ENCODE measurements at regions not wholly inside any gene's neighbourhood (a gene's known extent, or its start where the extent isn't known, plus 50 kb on each side); places are given as distances from the start of the nearest gene placed in this dataset.

DNA sequence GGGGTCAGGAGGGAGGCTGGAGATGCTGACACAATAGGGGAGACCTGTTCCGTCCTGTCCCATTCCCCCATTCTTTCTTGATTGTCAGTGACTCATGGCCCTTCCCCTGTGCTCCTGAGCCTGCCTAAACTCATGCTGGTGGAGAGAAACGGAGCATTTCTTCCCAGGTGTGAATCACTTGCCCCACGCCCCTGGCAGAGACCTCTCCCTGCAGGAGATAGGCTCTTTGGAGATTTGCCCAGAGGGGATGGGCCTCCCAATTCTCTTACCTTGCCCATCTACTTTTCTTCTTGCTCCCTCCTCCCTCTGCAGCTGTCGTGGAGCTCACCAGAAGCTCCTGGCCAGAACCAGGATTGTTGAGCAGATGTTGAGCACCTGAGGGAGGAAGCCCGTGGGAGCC, 121.9 kb upstream of the OR9Q1 start:
- no peak overlapping the region for H4K5ac ChIP-seq (ENCODE audit: insufficient read length, low read depth, low read length)
- no peak overlapping the region for H4K91ac ChIP-seq (ENCODE audit: insufficient read length, low read depth, low read length)
- H2BK5ac ChIP-seq (ENCODE audit: insufficient read length, low read length) = no peak overlapping the region
- H3K14ac ChIP-seq (ENCODE audit: insufficient read depth, low read length) = no peak overlapping the region
- H3K79me1 ChIP-seq (ENCODE audit: insufficient read depth, low read depth, low read length, poor library complexity, severe bottlenecking) = no peaks in the 10 kb centered on the region
- H3T11ph ChIP-seq (ENCODE audit: low read length) = no peak overlapping the region
- H3K4ac ChIP-seq (ENCODE audit: low read depth, low read length) = no peak overlapping the region
- H3K56ac ChIP-seq (ENCODE audit: insufficient read length, low read depth, low read length) = no peak overlapping the region
- no peaks in the 10 kb centered on the region for H4K20me1 ChIP-seq (ENCODE audit: control insufficient read depth, insufficient read depth, insufficient read length)
- TF ChIP-seq, protein P1, sequence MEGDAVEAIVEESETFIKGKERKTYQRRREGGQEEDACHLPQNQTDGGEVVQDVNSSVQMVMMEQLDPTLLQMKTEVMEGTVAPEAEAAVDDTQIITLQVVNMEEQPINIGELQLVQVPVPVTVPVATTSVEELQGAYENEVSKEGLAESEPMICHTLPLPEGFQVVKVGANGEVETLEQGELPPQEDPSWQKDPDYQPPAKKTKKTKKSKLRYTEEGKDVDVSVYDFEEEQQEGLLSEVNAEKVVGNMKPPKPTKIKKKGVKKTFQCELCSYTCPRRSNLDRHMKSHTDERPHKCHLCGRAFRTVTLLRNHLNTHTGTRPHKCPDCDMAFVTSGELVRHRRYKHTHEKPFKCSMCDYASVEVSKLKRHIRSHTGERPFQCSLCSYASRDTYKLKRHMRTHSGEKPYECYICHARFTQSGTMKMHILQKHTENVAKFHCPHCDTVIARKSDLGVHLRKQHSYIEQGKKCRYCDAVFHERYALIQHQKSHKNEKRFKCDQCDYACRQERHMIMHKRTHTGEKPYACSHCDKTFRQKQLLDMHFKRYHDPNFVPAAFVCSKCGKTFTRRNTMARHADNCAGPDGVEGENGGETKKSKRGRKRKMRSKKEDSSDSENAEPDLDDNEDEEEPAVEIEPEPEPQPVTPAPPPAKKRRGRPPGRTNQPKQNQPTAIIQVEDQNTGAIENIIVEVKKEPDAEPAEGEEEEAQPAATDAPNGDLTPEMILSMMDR (conservative IDR thresholded peaks at IDR 0.05) = no peak
- Mint-ChIP-seq H3K27me3 (ENCODE audit: low read depth) (no peaks in the 10 kb centered on the region), H3K36me3 (ENCODE audit: insufficient read depth in 1 of 3, low read depth in 3 of 3) (peaks cover 6 to 19% (median 11%) of the 10 kb centered on the region in 3 experiments), H3K4me1 (peaks cover 12 to 15% of the 10 kb centered on the region in 2 experiments), H3K9me3 (peaks cover 26 to 29% of the 10 kb centered on the region in 2 experiments), H3K27ac (no peak overlapping the region; a peak in 1 of 7 replicates), H3K4me3 (no peak overlapping the region; a peak in 1 of 5 replicates)
- no peak overlapping the region for H2BK120ac ChIP-seq (ENCODE audit: low read depth, low read length, poor library complexity, severe bottlenecking)
- H3K9me3 ChIP-seq (ENCODE audit: control insufficient read depth, low read depth, low read length) = no peaks in the 10 kb centered on the region
- H3K27ac ChIP-seq (ENCODE audit: insufficient read length, low read depth, low read length) = no peak overlapping the region
- H3K9ac ChIP-seq (ENCODE audit: extremely low read depth, insufficient read length, low read length) = no peak overlapping the region
- H3K4me1 ChIP-seq (ENCODE audit: insufficient read depth, low read length) = no peaks in the 10 kb centered on the region; the same call in 1 of the 2 replicates
- H3K23ac ChIP-seq (ENCODE audit: insufficient read length, low read depth, low read length) = no peak overlapping the region
- H3K23me2 ChIP-seq (ENCODE audit: insufficient read length, low read depth, low read length, poor library complexity, severe bottlenecking) = no peaks in the 10 kb centered on the region
- no peak overlapping the region for H2AFZ ChIP-seq (ENCODE audit: low read length)
- no peak overlapping the region for H2BK20ac ChIP-seq (ENCODE audit: low read depth, low read length, poor library complexity, severe bottlenecking)
- H3K27me3 ChIP-seq (ENCODE audit: insufficient read depth, low read length) = no peaks in the 10 kb centered on the region
- H3K4me2 ChIP-seq (ENCODE audit: insufficient read depth, insufficient read length, low read length) = no peak overlapping the region
- no peak overlapping the region for H2AK5ac ChIP-seq (ENCODE audit: insufficient read length, low read length)
- H2BK12ac ChIP-seq (ENCODE audit: insufficient read length, low read depth, low read length) = no peak overlapping the region
- no peak for DNase-seq
- WGBS (ENCODE audit: extremely low coverage, insufficient read length, low lambda C conversion rate) = no CpG with 5 or more reads among the region's 5 CpGs
- H4K8ac ChIP-seq (replicated peaks; ENCODE audit: insufficient read length, low read depth, low read length) = no peak overlapping the region
- no peak overlapping the region for H3K18ac ChIP-seq (ENCODE audit: insufficient read length, low read depth, low read length)
- no peaks in the 10 kb centered on the region for H3K79me2 ChIP-seq (ENCODE audit: insufficient read depth, low read length)
- H2BK15ac ChIP-seq (ENCODE audit: low read depth, low read length) = no peak overlapping the region

All from H9 (cell line).